HCEC 1CT (cell line): ENCODE measurements at regions not wholly inside any gene's neighbourhood (a gene's known extent, or its start where the extent isn't known, plus 50 kb on each side); places are given as distances from the start of the nearest gene placed in this dataset.
"Not testable (repeated sequence)": the region's sequence is repeated elsewhere in the genome, so short reads cannot be mapped to it uniquely, and the experiment has no call there.

ENCODE experiments used
- DNase-seq: peaks from one replicate; pipeline ENCODE4 v3.0.0-alpha.2; 2017

GRCh38 chr5:67919532-67919931 lies 296.0 kb upstream of the PIK3R1 start:
- not testable (repeated sequence) for DNase-seq

GRCh38 chr5:67917561-67917960 lies 298.0 kb upstream of the PIK3R1 start:
- DNase-seq: no peak

- no peak for DNase-seq
Observed at GRCh38 chr5:67910546-67910945, 305.0 kb upstream of the PIK3R1 start.

- DNase-seq: no peak
Observed at GRCh38 chr5:67908126-67908765, 307.3 kb upstream of the PIK3R1 start.

DNA sequence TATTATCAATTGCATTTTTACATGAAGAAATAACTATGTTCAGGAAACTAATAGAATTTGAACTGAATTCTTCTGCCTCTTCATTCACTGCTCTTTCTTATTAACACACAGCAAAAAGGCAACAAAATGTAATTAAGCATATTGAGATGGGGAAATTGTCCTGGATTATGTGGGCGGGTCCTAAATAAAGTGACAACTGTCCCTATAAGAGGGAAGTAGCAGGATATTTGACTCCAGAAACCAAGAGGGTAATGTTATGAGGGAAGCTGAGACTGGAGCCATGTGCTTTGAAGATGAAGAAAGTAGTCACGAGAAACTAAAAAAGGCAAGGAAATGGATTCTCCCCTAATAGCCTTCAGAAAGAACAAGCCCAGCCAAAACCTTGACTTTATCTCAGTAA lies 311.2 kb upstream of the PIK3R1 start:
- DNase-seq: no peak

GRCh38 chr5:67903656-67904055 lies 311.9 kb upstream of the PIK3R1 start:
- DNase-seq: no peak

- no peak for DNase-seq
Observed at GRCh38 chr5:67903121-67903520, 312.4 kb upstream of the PIK3R1 start.

DNA sequence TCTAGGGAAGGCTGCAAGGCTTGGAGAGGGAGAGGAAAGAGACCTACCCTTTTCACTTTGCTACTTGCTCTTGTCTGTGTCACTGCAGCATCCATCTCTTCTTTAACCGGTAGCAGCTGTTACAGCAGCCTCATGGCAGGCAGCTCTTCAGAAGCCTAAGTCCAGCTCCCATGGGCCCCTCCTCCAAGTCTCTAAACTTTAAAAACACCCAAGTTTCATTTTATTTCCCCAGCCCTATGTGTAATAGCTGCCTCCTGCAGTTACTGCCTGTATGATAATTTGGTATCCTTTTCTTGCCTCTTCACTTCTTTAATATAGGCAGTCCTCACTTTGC lies 313.1 kb upstream of the PIK3R1 start:
- DNase-seq: no peak

- no peak for DNase-seq
Observed at GRCh38 chr5:67901814-67902496, 313.6 kb upstream of the PIK3R1 start.

- DNase-seq: no peak
Observed at GRCh38 chr5:67900514-67900913, 315.0 kb upstream of the PIK3R1 start.

- no peak for DNase-seq
Observed at GRCh38 chr5:67897980-67898379, 317.6 kb upstream of the PIK3R1 start.

DNA sequence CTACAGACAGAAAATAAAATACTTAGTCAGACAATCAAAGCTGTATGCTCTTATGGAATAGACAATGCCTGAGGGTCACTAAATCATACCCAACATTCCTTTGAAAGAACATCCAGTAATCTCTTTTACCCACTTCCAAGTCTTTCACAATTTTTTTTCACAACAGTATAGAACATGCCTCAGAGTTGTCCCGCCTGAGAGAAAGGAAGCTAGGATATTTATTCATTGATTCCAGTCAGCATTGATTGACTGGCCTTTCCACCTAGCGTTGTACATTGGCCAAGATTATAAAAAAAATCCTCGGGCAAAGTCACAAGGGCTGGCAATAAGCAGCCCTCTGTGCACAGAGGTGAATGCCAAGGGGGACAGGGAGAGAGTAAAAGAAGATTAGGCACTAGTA lies 318.1 kb upstream of the PIK3R1 start:
- no peak for DNase-seq

- no peak for DNase-seq
Observed at GRCh38 chr5:67896930-67897313, 318.6 kb upstream of the PIK3R1 start.

- DNase-seq: no peak
Observed at GRCh38 chr5:67896311-67896929, 319.1 kb upstream of the PIK3R1 start.

- DNase-seq: not testable (repeated sequence)
Observed at GRCh38 chr5:67889870-67890269, 325.7 kb upstream of the PIK3R1 start.

DNA sequence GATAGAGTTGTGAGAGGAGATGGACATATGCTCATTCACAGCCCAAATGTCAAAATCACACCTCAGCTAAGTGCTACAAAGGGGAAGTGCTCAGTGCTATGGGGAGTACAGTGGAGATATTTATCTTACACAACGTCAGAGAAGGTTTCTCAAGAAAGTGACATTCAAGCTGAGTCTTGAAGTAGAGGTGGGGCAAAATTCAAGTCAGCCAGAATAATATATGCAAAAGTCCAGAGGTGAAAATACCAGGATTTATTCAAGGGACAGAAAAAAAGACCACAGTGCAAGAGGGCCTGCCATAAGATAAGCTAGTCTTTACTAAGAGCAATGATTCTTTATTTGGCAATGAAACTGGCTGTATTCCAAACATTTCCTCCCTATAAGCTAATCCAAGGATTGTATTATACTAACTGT lies 327.8 kb upstream of the PIK3R1 start:
- no peak for DNase-seq

DNA sequence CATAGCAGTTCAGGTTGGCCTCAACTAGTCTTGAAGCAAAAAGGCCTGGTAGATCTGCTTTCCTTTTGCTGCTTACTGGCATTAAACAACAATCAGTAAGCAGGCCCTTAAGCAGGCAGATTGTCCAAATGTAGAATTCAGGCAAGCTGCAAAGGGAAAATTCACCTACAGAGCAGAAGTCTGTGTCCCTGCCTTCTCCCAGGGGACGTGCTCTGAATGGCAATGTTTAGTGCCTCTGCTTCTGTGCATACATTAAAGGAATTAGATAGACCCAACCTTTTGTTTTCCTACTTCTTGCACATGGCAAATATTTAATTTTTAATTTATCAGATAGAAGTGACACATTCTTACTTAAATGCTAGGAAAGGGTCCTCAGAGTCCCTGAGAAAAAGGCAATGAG lies 328.8 kb upstream of the PIK3R1 start:
- no peak for DNase-seq

GRCh38 chr5:67880876-67881275 lies 334.7 kb upstream of the PIK3R1 start:
- no peak for DNase-seq

DNA sequence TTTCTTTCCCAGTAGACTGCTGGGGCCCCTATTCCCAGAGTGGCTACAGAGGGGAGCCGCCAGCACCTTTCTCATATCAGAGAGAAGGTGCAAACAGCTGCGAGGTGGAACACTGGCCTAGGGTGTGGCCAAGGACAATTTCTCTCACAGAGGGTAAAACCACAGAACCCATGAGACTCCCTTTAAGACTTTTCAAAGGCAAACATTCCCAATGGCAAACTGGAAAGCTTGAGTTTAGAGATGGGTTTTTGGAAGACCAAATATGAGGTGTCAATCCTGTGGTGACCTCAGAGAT lies 335.1 kb upstream of the PIK3R1 start:
- no peak for DNase-seq

GRCh38 chr5:67879620-67880510 lies 335.7 kb upstream of the PIK3R1 start:
- DNase-seq: no peak

DNA sequence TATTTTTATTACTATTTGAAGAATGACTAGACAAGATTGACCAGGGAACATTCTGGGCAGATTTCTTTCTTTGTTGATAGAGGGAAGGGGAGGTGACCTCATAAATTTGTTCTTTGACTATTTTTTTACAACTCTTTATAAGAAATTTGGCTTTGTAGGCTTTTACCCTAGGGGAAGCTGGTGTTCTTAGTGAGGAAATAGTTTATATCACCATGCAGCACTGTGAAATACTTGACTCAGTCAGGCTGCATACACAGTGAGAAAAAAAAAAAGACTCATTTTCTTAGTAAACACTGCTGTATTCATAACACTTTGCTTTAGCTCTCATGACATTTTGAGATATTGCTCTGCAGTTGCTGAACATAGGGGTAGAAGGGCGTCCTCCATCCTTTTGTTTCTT lies 336.6 kb upstream of the PIK3R1 start:
- DNase-seq: no peak

DNA sequence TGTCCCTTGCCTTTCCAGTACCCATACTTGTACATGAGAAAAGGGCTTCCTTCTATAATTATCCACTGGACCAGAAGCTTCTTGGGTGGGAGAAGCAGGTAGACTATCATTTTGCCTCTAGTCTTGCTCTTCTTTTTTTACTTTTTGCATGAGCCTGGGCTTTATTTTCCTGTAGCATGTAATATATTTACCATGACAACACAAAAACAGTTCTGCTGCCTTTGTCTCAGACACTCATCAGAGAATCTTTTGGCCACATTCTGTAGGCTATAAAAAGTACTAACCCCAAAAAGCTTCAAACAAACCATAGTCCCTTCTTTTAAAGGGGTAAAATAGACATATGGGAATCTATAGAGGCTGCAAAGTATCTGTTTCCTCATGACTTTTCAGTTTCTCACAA lies 339.2 kb upstream of the PIK3R1 start:
- DNase-seq: no peak

DNA sequence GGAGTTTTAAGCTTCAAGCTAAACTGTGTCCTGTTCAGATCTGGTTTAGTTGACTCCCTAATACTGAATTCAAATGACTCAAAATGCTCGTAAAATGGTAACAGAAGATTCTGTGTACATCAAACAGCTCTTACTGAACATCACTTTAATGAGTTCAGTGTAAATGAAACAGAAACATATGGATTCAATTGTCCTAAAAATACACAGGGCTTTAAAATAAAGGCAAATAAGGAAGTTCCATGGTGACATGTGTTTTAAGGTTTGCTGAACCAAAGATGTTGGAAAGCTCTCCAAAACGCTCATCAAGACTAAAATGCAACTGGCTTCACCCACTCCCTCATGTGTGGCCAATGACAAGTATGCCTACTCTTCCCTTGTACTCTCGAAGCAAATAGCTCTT lies 340.0 kb upstream of the PIK3R1 start:
- no peak for DNase-seq

DNA sequence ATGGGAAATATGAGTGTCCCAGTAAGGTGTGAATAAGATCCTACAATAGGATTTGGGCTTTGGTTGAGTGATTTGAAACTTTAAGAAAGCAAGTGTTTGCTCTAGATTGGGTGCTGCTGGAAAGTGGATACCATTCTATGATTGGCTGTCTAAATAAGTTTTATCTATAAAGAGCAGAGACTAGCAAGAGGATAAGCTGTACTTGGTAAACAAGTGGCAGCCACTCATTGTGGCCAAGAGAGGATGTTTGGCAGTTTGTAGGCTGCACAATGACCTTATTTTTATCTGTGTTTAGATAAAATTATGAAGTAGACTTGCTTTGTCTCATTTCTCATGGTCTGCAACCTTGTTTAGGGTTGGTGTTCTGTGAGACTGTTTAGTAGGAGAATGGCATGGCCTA lies 341.6 kb upstream of the PIK3R1 start:
- no peak for DNase-seq
